Middle frontal gyrus (tissue), 1 donor: ENCODE measurements at regions not wholly inside any gene's neighbourhood (a gene's known extent, or its start where the extent isn't known, plus 50 kb on each side); places are given as distances from the start of the nearest gene placed in this dataset.

Experiments
- DNase-seq: peaks from one replicate; pipeline ENCODE4 v3.0.0-alpha.2; 2015; ENCODE audit warnings: low spot score; ENCODE audit errors: extremely low spot score

DNA sequence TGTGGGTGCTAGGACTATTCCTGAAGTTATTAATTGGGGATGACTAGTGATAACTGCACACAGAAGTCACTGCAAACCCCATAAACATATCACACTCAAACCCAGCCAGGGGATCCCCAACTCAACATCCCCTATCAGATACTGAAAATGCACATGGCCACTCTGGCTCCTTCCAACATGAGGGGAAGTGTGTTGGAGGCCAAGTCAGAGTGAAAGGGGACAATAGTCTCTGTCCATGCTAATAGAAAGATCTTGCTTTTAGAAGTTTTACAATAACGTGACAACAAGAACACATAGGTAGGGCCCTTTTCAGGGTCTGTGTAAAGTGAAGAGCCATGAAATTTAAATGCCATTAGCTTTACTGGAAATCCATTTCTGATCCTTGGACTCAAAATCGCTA lies 98.8 kb upstream of the SEMA6A start:
- no peak for DNase-seq

GRCh38 chr5:116672203-116672602 lies 97.6 kb upstream of the SEMA6A start:
- DNase-seq = no peak

DNA sequence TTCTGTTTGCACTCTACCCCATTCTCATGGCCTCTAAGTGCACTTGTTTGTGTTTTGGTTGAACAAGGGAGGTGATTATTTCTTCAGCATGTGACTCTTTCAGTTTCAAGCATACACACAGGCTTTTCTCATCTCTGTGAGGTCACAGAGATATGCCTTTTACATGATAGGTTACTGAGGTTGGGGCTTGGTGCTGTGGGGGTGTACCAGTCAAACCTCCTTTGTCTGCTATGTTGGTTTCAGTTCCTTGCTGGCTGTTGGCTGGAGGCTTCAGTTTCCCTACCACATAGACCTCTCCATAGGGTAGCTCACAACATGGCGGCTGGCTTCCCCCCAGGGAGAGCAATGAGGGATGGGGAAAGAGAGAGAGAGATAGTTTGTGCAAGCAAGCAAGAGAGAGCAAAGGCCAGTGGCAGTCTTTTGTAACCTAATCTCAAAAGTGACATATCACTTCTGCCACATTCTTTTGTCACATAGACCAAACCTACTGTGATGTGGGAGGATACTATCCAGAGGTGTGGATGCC lies 96.7 kb upstream of the SEMA6A start:
- no peak for DNase-seq

- no peak for DNase-seq
Measured at GRCh38 chr5:116669261-116670031, 94.8 kb upstream of the SEMA6A start.

DNA sequence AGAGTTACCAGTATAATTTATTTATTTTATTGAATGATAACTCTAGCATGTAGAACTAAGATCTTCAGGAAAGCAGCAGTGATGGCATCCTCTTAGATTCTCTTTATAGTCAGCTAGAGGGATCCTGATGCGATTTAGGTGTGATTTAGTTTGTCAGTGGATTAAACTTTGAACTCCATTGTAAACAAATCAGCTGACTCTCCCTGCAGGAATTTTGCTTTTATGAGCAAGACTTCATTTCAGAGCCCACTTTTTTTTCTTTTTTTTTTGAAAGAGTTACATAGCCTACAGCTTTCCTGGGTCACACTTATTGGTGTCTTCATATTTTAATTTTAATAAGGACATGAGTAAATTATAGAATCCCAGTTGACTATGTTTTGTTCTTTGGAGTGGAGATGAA lies 93.8 kb upstream of the SEMA6A start:
- DNase-seq = no peak

GRCh38 chr5:116666901-116667300 lies 92.3 kb upstream of the SEMA6A start:
- no peak for DNase-seq

DNA sequence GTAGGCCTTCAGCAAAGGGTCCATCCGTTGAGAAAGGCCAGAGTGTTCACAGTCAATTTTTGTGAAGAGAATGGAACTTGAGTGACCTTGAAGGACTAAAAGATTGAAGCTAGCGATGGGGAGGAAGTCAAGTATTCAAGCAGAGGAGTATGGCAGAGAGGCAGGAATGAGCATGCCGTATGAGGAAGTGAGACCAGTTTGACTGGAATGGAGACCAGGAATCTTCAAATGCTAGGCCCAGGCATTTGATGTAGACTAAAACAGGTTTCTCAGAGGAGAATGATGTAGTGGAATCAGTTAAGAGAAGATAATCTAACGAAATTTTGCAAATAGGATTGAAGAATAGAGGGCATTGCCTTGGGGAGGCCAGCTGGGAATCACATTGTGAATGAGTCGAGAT lies 90.4 kb upstream of the SEMA6A start:
- no peak for DNase-seq

DNA sequence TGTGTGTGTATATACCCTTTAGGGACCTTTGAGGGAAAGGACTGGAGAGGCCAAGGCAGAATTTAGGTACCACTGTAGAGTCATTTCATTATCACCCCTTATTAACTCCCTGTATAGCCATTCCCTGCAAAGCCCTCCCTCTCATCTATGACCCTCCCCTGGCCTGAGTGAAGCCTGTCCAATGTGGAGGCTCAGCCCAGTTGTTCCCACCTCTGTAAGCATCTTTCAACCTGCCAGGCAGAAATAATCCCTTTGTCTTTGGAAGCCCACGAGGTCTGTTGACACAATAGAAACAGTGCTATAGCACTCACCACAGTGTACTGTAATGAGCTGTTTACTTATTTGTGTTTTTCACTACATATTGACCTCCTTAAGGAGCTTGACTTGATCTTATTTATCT lies 88.5 kb upstream of the SEMA6A start:
- DNase-seq = no peak

- no peak for DNase-seq
Measured at GRCh38 chr5:116661419-116661818, 86.8 kb upstream of the SEMA6A start.

DNA sequence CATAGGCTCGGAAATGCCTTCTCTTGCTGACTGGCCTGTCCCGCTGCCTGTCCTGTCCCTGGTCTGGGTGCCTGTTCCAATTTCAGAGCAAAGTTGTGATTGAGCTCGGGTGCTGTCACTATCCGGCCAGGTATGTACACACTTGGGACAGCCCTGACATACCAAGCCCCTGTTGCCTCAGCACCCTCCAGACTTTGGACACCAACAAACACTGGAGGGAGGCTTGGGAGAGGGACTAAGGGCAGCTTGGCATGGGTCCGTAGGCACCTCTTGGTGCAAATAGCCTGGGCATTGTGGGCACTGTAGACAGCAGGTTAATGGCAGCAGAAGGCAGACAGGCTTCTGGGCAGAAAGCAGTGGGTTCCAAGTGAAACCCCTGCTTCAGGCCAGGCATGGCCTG lies 86.3 kb upstream of the SEMA6A start:
- DNase-seq = no peak

DNA sequence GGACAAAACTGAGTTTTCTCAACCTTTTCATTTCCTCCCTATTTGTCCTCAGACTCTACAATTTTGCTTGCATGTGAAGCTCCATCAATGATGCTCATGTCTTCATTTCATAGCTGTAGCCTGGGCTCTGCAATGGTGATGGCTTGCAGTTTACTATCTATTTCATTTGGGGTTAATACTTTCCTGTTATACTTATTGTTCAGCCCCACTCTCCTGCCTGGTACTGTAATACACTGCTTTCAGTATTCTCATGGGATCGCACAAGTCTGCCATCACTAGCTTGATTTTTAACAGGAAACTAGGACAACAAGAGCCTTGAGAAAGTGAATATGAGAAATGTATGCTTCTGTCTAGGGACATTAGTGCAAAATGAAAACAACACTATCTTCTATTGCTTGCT lies 84.2 kb upstream of the SEMA6A start:
- no peak for DNase-seq

GRCh38 chr5:116658141-116658540 lies 83.5 kb upstream of the SEMA6A start:
- no peak for DNase-seq

DNA sequence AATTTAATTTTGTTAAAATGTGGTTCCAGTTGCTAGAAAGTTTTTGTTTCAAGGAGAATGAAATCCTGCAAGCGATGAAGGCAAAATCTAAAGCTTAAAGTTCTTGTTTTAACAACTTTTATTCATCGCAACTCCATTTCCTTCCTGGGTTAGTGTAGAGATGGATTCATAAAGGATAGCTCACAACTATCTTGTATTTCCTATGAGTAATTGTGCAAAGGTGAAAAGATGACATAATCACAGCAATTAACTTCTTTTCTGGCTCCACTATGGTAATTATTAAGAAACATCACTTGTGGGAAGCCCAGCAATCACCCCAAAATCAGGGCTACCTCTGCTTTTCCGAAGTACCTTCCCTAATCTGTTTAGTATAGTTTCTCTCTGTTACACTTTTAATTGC lies 80.8 kb upstream of the SEMA6A start:
- DNase-seq = no peak

DNA sequence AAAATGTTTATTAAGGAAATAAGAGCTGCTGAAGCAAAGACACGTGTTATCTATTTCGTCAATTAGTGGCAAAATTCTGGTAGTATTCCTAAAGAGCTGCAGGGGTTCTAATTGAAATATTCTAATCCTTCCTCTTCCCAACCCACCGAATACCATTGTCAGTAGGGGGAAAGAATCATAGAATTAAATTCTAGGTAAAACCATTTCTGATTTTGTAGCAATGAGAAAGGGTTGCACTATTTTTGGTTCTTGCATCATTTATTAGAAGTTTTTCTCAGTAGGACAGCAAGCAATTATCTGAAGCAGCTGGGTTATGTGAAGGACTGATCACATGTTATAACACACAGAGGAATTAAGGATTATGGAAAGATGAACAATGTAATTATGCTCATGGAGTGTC lies 80.3 kb upstream of the SEMA6A start:
- DNase-seq = no peak

GRCh38 chr5:116652903-116653302 lies 78.3 kb upstream of the SEMA6A start:
- DNase-seq = no peak

DNA sequence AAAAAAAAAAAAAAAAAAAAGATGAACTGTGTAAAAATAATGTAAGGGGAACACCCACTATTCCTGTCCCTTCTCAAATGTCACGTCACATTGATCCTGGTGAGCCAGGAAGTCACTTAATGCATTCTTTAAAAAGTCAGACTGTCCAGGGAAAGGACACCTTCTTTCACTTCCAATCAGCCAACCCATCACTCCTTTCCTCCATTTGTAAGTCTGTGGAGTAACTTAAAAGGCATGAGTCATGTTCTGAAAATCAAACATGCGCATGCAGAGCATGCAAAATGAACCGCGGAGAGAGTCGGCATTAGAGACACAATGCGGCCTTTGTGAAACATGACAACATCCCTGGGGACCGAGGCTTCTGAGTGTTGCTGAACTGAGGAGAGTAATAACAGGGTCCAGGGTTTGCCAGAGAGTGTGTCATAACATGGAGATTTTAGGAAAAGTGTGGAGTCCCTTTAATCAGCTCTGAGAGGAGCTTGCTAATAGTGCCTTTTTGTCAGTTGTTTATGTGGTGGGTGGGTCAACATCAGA lies 77.6 kb upstream of the SEMA6A start:
- peak; percentile 79 for DNase-seq

- DNase-seq = no peak
Measured at GRCh38 chr5:116651653-116652052, 77.0 kb upstream of the SEMA6A start.

GRCh38 chr5:116650964-116651363 lies 76.3 kb upstream of the SEMA6A start:
- no peak for DNase-seq

DNA sequence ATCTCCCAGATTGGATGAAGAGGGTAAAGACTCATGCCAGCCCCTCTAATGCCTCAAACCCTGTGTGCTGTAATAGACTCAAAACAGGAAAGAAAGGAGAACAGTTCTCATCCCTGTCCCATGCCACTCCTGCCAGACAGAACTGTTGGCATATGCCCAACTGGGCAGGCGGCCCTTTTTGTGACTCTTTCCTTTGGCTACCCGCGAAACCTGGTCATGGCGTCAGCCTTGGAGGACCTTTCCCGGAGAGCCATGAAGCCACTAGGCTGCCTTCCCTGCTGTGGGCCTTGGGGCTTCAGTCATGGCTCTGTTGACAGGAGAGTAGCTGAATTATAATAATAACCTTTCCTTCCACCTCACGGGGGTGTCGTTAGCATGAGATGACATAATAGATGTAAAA lies 75.9 kb upstream of the SEMA6A start:
- DNase-seq = no peak

- DNase-seq = no peak
Measured at GRCh38 chr5:116646611-116647289, 72.1 kb upstream of the SEMA6A start.

- DNase-seq = no peak
Measured at GRCh38 chr5:116645627-116646026, 71.0 kb upstream of the SEMA6A start.

- no peak for DNase-seq
Measured at GRCh38 chr5:116640236-116640635, 65.6 kb upstream of the SEMA6A start.
